HG02798 (cell line): ENCODE measurements at regions not wholly inside any gene's neighbourhood (a gene's known extent, or its start where the extent isn't known, plus 50 kb on each side); places are given as distances from the start of the nearest gene placed in this dataset.

Experiments
- ATAC-seq: cut with Tn5 transposase; IDR thresholded peaks from one replicate; pipeline ENCODE4 v1.9.1; 2021; ENCODE audit warnings: mild to moderate bottlenecking; ENCODE audit not compliant: unreplicated experiment, poor library complexity

GRCh38 chr6:113402544-113402943, 454.6 kb upstream of the MARCKS start:
- ATAC-seq: no peak

GRCh38 chr6:113403966-113404595, 453.1 kb upstream of the MARCKS start:
- ATAC-seq: no peak

GRCh38 chr6:113405326-113406047, 451.7 kb upstream of the MARCKS start:
- no peak for ATAC-seq

- ATAC-seq: no peak
Observed at GRCh38 chr6:113406048-113406695, 451.0 kb upstream of the MARCKS start.

- ATAC-seq: no peak
Observed at GRCh38 chr6:113411011-113411410, 446.1 kb upstream of the MARCKS start.

GRCh38 chr6:113412589-113413357, 444.4 kb upstream of the MARCKS start:
- no peak for ATAC-seq

GRCh38 chr6:113414511-113414910, 442.6 kb upstream of the MARCKS start:
- ATAC-seq: no peak

GRCh38 chr6:113416170-113416569, 441.0 kb upstream of the MARCKS start:
- ATAC-seq: no peak

- ATAC-seq: no peak
Observed at GRCh38 chr6:113420290-113420689, 436.9 kb upstream of the MARCKS start.

GRCh38 chr6:113421997-113422396, 435.1 kb upstream of the MARCKS start:
- no peak for ATAC-seq

- ATAC-seq: no peak
Observed at GRCh38 chr6:113423956-113424355, 433.2 kb upstream of the MARCKS start.

- ATAC-seq: no peak
Observed at GRCh38 chr6:113425977-113426660, 431.0 kb upstream of the MARCKS start.

- no peak for ATAC-seq
Observed at GRCh38 chr6:113427617-113428016, 429.5 kb upstream of the MARCKS start.

- no peak for ATAC-seq
Observed at GRCh38 chr6:113428702-113429101, 428.4 kb upstream of the MARCKS start.

GRCh38 chr6:113432521-113433334, 424.4 kb upstream of the MARCKS start:
- no peak for ATAC-seq

- ATAC-seq: no peak
Observed at GRCh38 chr6:113433335-113433991, 423.7 kb upstream of the MARCKS start.

GRCh38 chr6:113434641-113435040, 422.5 kb upstream of the MARCKS start:
- no peak for ATAC-seq

GRCh38 chr6:113437566-113437965, 419.6 kb upstream of the MARCKS start:
- ATAC-seq: no peak

- no peak for ATAC-seq
Observed at GRCh38 chr6:113439866-113440265, 417.3 kb upstream of the MARCKS start.
